ENCODE measurements at regions not wholly inside any gene's neighbourhood (a gene's known extent, or its start where the extent isn't known, plus 50 kb on each side); places are given as distances from the start of the nearest gene placed in this dataset.
"Not testable (repeated sequence)": the region's sequence is repeated elsewhere in the genome, so short reads cannot be mapped to it uniquely, and the experiment has no call there.

DNA sequence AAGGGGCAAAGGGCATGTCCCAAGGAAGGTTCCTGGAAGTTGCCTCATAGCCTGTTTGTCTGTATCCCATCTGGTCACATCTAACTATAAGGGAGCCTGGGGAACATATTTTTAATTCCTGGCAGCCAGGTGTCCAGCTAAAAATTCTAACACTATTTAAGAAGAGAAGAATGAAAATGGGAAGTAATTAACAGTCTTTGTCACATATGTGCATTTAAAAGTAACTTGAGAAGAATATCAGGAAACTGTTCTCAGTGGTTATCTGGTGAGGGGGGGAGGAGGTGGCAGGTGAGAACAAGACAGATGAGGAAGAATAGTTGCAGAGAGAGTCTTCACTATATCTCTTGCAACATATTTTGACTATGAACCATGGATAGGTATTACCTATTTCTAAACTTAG is 75.5 kb upstream of the ELOVL5 start:
- ATAC-seq (ENCODE audit: low FRiP score) = no peak
- Histone ChIP-seq H3K27ac (ENCODE audit: low read depth in 1 of 2, low read length in 2 of 2) (no peak overlapping the region), H3K4me1 (ENCODE audit: control insufficient read depth in 1 of 2, insufficient read depth in 2 of 2, low read length in 2 of 2) (no peaks in the 10 kb centered on the region), H3K36me3 (ENCODE audit: control insufficient read depth in 1 of 2, insufficient read depth in 2 of 2, low read length in 1 of 2) (no peaks in the 10 kb centered on the region), H3K4me3 (ENCODE audit: low read length in 2 of 2) (no peak overlapping the region), H3K9me3 (ENCODE audit: control insufficient read depth, low read length) (no peaks in the 10 kb centered on the region), H3K27me3 (ENCODE audit: control insufficient read depth in 1 of 2, insufficient read depth in 2 of 2, low read length in 1 of 2) (no peaks in the 10 kb centered on the region)
- no peak for DNase-seq
- intact Hi-C loops (cut with DNase I) = no loop called here

DNA sequence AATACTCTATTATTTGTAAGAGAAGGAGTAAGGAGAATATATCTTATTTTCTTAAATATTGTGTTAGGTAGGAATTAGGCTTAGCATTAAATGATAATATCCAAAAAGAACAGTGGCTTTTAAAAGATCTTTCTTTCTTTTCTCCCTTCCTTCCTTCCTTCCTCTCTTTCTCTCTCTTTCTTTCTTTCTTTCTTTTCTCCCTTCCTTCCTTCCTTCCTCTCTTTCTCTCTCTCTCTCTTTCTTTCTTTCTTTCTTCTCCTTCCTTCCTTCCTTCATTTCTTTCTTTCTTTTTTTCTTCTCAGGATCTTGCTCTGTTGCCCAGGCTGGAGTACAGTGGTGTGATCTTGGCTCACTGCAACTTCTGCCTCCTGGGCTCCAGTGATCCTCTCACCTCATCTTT is 74.8 kb upstream of the ELOVL5 start:
- H3K9me3 ChIP-seq (ENCODE audit: control insufficient read depth, low read length); intact Hi-C loops (cut with DNase I); ATAC-seq (ENCODE audit: low FRiP score); H3K27me3 ChIP-seq (ENCODE audit: control insufficient read depth in 1 of 2, insufficient read depth in 2 of 2, low read length in 1 of 2); H3K4me1 ChIP-seq (ENCODE audit: control insufficient read depth in 1 of 2, insufficient read depth in 2 of 2, low read length in 2 of 2); H3K36me3 ChIP-seq (ENCODE audit: control insufficient read depth in 1 of 2, insufficient read depth in 2 of 2, low read length in 1 of 2); DNase-seq; H3K27ac ChIP-seq (ENCODE audit: low read depth in 1 of 2, low read length in 2 of 2); H3K4me3 ChIP-seq (ENCODE audit: low read length in 2 of 2): not testable (repeated sequence)

- WGBS, 2 donors = 91 to 92% methylated on average over 1 of the region's 1 CpG
- ATAC-seq (ENCODE audit: low FRiP score) = no peak
- H3K4me3 ChIP-seq (ENCODE audit: low read length in 2 of 2) = no peak overlapping the region
- no peak overlapping the region for H3K27ac ChIP-seq (ENCODE audit: low read depth in 1 of 2, low read length in 2 of 2)
- H3K27me3 ChIP-seq (ENCODE audit: control insufficient read depth in 1 of 2, insufficient read depth in 2 of 2, low read length in 1 of 2) = no peaks in the 10 kb centered on the region
- intact Hi-C loops (cut with DNase I) = loop anchor here (5.0 to 10.0 kb wide), 2 partner anchors 63 to 66 kb away; no protein-coding TSS in a partner anchor
- H3K36me3 ChIP-seq (ENCODE audit: control insufficient read depth in 1 of 2, insufficient read depth in 2 of 2, low read length in 1 of 2) = no peaks in the 10 kb centered on the region
- H3K9me3 ChIP-seq (ENCODE audit: control insufficient read depth, low read length) = no peaks in the 10 kb centered on the region
- DNase-seq = no peak
- no peaks in the 10 kb centered on the region for H3K4me1 ChIP-seq (ENCODE audit: control insufficient read depth in 1 of 2, insufficient read depth in 2 of 2, low read length in 2 of 2)
Observed at GRCh38 chr6:53419026-53419425, 70.3 kb upstream of the ELOVL5 start.

GRCh38 chr6:53418288-53418687 is 69.5 kb upstream of the ELOVL5 start:
- intact Hi-C loops (cut with DNase I) = loop anchor here (5.0 to 10.0 kb wide), 2 partner anchors 64 to 67 kb away; no protein-coding TSS in a partner anchor
- Histone ChIP-seq H3K4me1 (ENCODE audit: control insufficient read depth in 1 of 2, insufficient read depth in 2 of 2, low read length in 2 of 2) (no peaks in the 10 kb centered on the region), H3K9me3 (ENCODE audit: control insufficient read depth, low read length) (no peaks in the 10 kb centered on the region), H3K27me3 (ENCODE audit: control insufficient read depth in 1 of 2, insufficient read depth in 2 of 2, low read length in 1 of 2) (no peaks in the 10 kb centered on the region), H3K36me3 (ENCODE audit: control insufficient read depth in 1 of 2, insufficient read depth in 2 of 2, low read length in 1 of 2) (no peaks in the 10 kb centered on the region), H3K4me3 (ENCODE audit: low read length in 2 of 2) (no peak overlapping the region), H3K27ac (ENCODE audit: low read depth in 1 of 2, low read length in 2 of 2) (no peak overlapping the region)
- DNase-seq (no peak), ATAC-seq (ENCODE audit: low FRiP score) (no peak)
- WGBS, 2 donors = 91 to 93% methylated on average over 2 of the region's 2 CpGs

DNA sequence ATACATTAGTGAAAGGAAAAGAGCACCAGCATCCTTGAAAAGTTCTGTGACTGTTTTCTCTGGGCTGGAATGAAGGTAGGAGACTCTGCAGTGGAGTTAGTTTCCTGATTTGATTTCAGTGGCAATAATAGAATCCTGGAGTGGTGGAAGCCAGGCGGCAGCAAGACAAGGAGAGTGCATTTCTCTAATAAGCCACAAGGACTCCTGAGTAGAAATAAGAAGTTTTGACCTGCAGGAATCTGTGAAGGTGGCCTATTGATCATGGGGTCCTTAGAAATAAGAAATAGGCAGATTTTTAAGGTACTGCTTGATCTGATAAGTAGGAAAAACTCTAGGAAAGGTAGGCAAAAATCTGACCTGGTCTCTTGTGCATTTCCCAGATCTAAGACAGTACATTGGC is 68.4 kb upstream of the ELOVL5 start:
- no peak for DNase-seq
- Histone ChIP-seq H3K36me3 (ENCODE audit: control insufficient read depth in 1 of 2, insufficient read depth in 2 of 2, low read length in 1 of 2) (no peaks in the 10 kb centered on the region), H3K9me3 (ENCODE audit: control insufficient read depth, low read length) (no peaks in the 10 kb centered on the region), H3K4me3 (ENCODE audit: low read length in 2 of 2) (no peak overlapping the region), H3K27ac (ENCODE audit: low read depth in 1 of 2, low read length in 2 of 2) (no peak overlapping the region), H3K4me1 (ENCODE audit: control insufficient read depth in 1 of 2, insufficient read depth in 2 of 2, low read length in 2 of 2) (no peaks in the 10 kb centered on the region), H3K27me3 (ENCODE audit: control insufficient read depth in 1 of 2, insufficient read depth in 2 of 2, low read length in 1 of 2) (no peaks in the 10 kb centered on the region)
- 79 to 85% methylated on average over 1 of the region's 1 CpG for WGBS, 2 donors
- ATAC-seq (ENCODE audit: low FRiP score) = no peak
- intact Hi-C loops (cut with DNase I) = loop anchor here (5.0 to 10.0 kb wide), 2 partner anchors 65 to 68 kb away; no protein-coding TSS in a partner anchor

DNA sequence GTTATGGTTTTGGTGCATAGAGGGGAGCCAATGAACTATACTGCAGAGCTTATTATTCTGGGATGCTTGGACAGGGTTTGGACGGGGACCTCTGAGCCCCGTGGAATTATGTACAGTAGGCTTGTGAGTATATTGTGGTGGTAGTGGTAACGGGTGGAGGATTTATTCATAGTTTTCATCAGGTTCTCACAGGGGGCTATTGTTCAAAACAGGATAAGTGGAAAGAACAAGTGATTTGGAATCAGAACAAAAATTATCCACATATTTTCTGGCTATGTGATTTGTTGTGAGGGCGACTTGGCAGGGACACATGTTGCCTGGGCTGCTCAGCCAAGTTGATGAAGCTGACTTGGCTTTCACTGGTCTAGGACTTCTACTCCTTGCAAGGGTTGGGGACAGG is 64.6 kb upstream of the ELOVL5 start:
- no peak for DNase-seq
- H3K27me3 ChIP-seq (ENCODE audit: control insufficient read depth in 1 of 2, insufficient read depth in 2 of 2, low read length in 1 of 2) = no peaks in the 10 kb centered on the region
- no peak for ATAC-seq (ENCODE audit: low FRiP score)
- no peaks in the 10 kb centered on the region for H3K36me3 ChIP-seq (ENCODE audit: control insufficient read depth in 1 of 2, insufficient read depth in 2 of 2, low read length in 1 of 2)
- H3K27ac ChIP-seq (ENCODE audit: low read depth in 1 of 2, low read length in 2 of 2) = no peak overlapping the region
- H3K4me3 ChIP-seq (ENCODE audit: low read length in 2 of 2) = no peak overlapping the region
- H3K9me3 ChIP-seq (ENCODE audit: control insufficient read depth, low read length) = no peaks in the 10 kb centered on the region
- no peaks in the 10 kb centered on the region for H3K4me1 ChIP-seq (ENCODE audit: control insufficient read depth in 1 of 2, insufficient read depth in 2 of 2, low read length in 2 of 2)
- intact Hi-C loops (cut with DNase I) = loop anchor here in 1 of 2 donors (10.0 kb wide), 1 partner anchor 71 kb away; no protein-coding TSS in a partner anchor
- WGBS, 2 donors = 79 to 85% methylated on average over 4 of the region's 4 CpGs

GRCh38 chr6:53412751-53413150 is 64.0 kb upstream of the ELOVL5 start:
- Histone ChIP-seq H3K4me1 (ENCODE audit: control insufficient read depth in 1 of 2, insufficient read depth in 2 of 2, low read length in 2 of 2) (no peaks in the 10 kb centered on the region), H3K27me3 (ENCODE audit: control insufficient read depth in 1 of 2, insufficient read depth in 2 of 2, low read length in 1 of 2) (no peaks in the 10 kb centered on the region), H3K4me3 (ENCODE audit: low read length in 2 of 2) (no peak overlapping the region), H3K27ac (ENCODE audit: low read depth in 1 of 2, low read length in 2 of 2) (no peak overlapping the region), H3K36me3 (ENCODE audit: control insufficient read depth in 1 of 2, insufficient read depth in 2 of 2, low read length in 1 of 2) (no peaks in the 10 kb centered on the region), H3K9me3 (ENCODE audit: control insufficient read depth, low read length) (no peaks in the 10 kb centered on the region)
- ATAC-seq (ENCODE audit: low FRiP score) = no peak
- DNase-seq = no peak
- intact Hi-C loops (cut with DNase I) = loop anchor here in 1 of 2 donors (10.0 kb wide), 1 partner anchor 72 kb away; no protein-coding TSS in a partner anchor
- WGBS, 2 donors = 33 to 39% methylated on average over 1 of the region's 1 CpG

DNA sequence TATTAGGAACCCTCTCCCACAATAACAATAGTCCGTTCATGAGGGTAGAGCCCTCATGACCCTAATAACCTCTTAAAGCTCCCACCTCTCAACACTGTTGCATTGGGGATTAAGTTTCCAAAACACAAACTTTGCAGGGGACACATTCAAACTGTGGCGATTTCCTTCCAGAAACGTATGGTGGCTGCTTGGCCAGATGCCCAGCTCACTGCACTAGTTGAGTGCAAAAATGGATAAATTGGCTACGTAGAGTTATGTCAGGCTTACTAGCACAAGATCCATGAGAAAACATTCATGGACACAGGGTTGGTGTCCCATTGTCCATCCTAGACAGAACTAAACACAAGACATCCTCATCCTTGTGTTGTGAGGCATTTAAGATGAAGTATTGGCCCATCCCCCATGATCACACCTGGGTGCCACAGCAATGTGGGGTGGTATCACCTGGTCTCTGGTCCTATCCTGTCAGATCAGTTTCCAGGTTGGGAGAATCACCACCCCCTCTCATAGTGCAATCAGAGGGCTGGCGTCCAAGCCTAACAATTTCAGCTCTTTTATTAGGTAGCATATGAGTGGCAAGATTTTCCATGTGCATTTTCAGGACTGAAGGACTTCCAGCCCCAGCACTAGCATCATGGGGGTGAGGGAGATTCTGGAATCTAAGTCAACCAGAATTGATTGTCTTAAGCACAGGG is 63.4 kb upstream of the ELOVL5 start:
- WGBS, 2 donors = 76 to 79% methylated on average over 5 of the region's 5 CpGs

GRCh38 chr6:53411451-53411850 is 62.7 kb upstream of the ELOVL5 start:
- Histone ChIP-seq H3K27ac (ENCODE audit: low read depth in 1 of 2, low read length in 2 of 2) (no peak overlapping the region), H3K36me3 (ENCODE audit: control insufficient read depth in 1 of 2, insufficient read depth in 2 of 2, low read length in 1 of 2) (no peaks in the 10 kb centered on the region), H3K27me3 (ENCODE audit: control insufficient read depth in 1 of 2, insufficient read depth in 2 of 2, low read length in 1 of 2) (no peaks in the 10 kb centered on the region), H3K9me3 (ENCODE audit: control insufficient read depth, low read length) (no peaks in the 10 kb centered on the region), H3K4me1 (ENCODE audit: control insufficient read depth in 1 of 2, insufficient read depth in 2 of 2, low read length in 2 of 2) (no peaks in the 10 kb centered on the region), H3K4me3 (ENCODE audit: low read length in 2 of 2) (no peak overlapping the region)
- 40 to 55% methylated on average over 2 of the region's 2 CpGs for WGBS, 2 donors
- intact Hi-C loops (cut with DNase I) = loop anchor here in 1 of 2 donors (10.0 kb wide), 1 partner anchor 73 kb away; no protein-coding TSS in a partner anchor
- ATAC-seq (ENCODE audit: low FRiP score) (no peak), DNase-seq (no peak)

More for the DNA sequence above, 63.4 kb upstream of the ELOVL5 start:
- Histone ChIP-seq H3K4me1 (ENCODE audit: control insufficient read depth in 1 of 2, insufficient read depth in 2 of 2, low read length in 2 of 2) (no peaks in the 10 kb centered on the region), H3K27me3 (ENCODE audit: control insufficient read depth in 1 of 2, insufficient read depth in 2 of 2, low read length in 1 of 2) (no peaks in the 10 kb centered on the region), H3K36me3 (ENCODE audit: control insufficient read depth in 1 of 2, insufficient read depth in 2 of 2, low read length in 1 of 2) (no peaks in the 10 kb centered on the region), H3K4me3 (ENCODE audit: low read length in 2 of 2) (no peak overlapping the region), H3K27ac (ENCODE audit: low read depth in 1 of 2, low read length in 2 of 2) (no peak overlapping the region), H3K9me3 (ENCODE audit: control insufficient read depth, low read length) (no peaks in the 10 kb centered on the region)
- intact Hi-C loops (cut with DNase I) = loop anchor here in 1 of 2 donors (10.0 kb wide), 1 partner anchor 73 kb away; no protein-coding TSS in a partner anchor
- no peak for DNase-seq
- ATAC-seq (ENCODE audit: low FRiP score) = no peak

All from aorta (tissue), 5 donors.